HG03039 (cell line): ENCODE measurements at regions not wholly inside any gene's neighbourhood (a gene's known extent, or its start where the extent isn't known, plus 50 kb on each side); places are given as distances from the start of the nearest gene placed in this dataset.

Experiments used
- ATAC-seq: cut with Tn5 transposase; IDR thresholded peaks from one replicate; pipeline ENCODE4 v1.9.1; 2021; ENCODE audit warnings: mild to moderate bottlenecking, moderate library complexity; ENCODE audit not compliant: unreplicated experiment

- ATAC-seq, result no peak
Observed at GRCh38 chr9:13607481-13608441, 328.3 kb upstream of the MPDZ start.

- ATAC-seq, result no peak
Observed at GRCh38 chr9:13606586-13606985, 327.1 kb upstream of the MPDZ start.

- ATAC-seq, result no peak
Observed at GRCh38 chr9:13603921-13604320, 324.4 kb upstream of the MPDZ start.

GRCh38 chr9:13598738-13599137, 319.2 kb upstream of the MPDZ start:
- no peak for ATAC-seq

- no peak for ATAC-seq
Observed at GRCh38 chr9:13597427-13597826, 317.9 kb upstream of the MPDZ start.

GRCh38 chr9:13597004-13597403, 317.5 kb upstream of the MPDZ start:
- no peak for ATAC-seq

GRCh38 chr9:13596383-13596970, 317.0 kb upstream of the MPDZ start:
- ATAC-seq, result no peak

- no peak for ATAC-seq
Observed at GRCh38 chr9:13590996-13591395, 311.5 kb upstream of the MPDZ start.

- no peak for ATAC-seq
Observed at GRCh38 chr9:13589034-13589737, 309.7 kb upstream of the MPDZ start.

- no peak for ATAC-seq
Observed at GRCh38 chr9:13588151-13589033, 308.9 kb upstream of the MPDZ start.

GRCh38 chr9:13587571-13587970, 308.1 kb upstream of the MPDZ start:
- no peak for ATAC-seq

- no peak for ATAC-seq
Observed at GRCh38 chr9:13586587-13587374, 307.3 kb upstream of the MPDZ start.

GRCh38 chr9:13580760-13581159, 301.3 kb upstream of the MPDZ start:
- ATAC-seq, result no peak

- ATAC-seq, result no peak
Observed at GRCh38 chr9:13580131-13580530, 300.6 kb upstream of the MPDZ start.

GRCh38 chr9:13576101-13576500, 296.6 kb upstream of the MPDZ start:
- no peak for ATAC-seq

- ATAC-seq, result no peak
Observed at GRCh38 chr9:13575558-13575957, 296.1 kb upstream of the MPDZ start.

- ATAC-seq, result no peak
Observed at GRCh38 chr9:13570068-13570974, 290.8 kb upstream of the MPDZ start.

GRCh38 chr9:13569602-13570067, 290.1 kb upstream of the MPDZ start:
- no peak for ATAC-seq
